ENCODE measurements at regions not wholly inside any gene's neighbourhood (a gene's known extent, or its start where the extent isn't known, plus 50 kb on each side); places are given as distances from the start of the nearest gene placed in this dataset.
"Not testable (repeated sequence)": the region's sequence is repeated elsewhere in the genome, so short reads cannot be mapped to it uniquely, and the experiment has no call there.

GRCh38 chr2:192414794-192415193 lies 220.1 kb upstream of the TMEFF2 start:
- Histone ChIP-seq H3K4me3 (ENCODE audit: low read length in 3 of 3) (no peak overlapping the region), H3K36me3 (ENCODE audit: control insufficient read depth in 2 of 3, insufficient read depth in 3 of 3, low read length in 3 of 3) (no peaks in the 10 kb centered on the region), H3K4me1 (ENCODE audit: control insufficient read depth in 2 of 3, insufficient read depth in 2 of 3, low read depth in 1 of 3, low read length in 3 of 3) (no peaks in the 10 kb centered on the region), H3K27me3 (ENCODE audit: control insufficient read depth, insufficient read depth, low read length) (no peaks in the 10 kb centered on the region), H3K9ac (ENCODE audit: low read length in 3 of 3) (no peak overlapping the region), H3K27ac (ENCODE audit: low read depth in 2 of 2, low read length in 2 of 2) (no peak overlapping the region), H3K9me3 (ENCODE audit: control insufficient read depth in 2 of 3, insufficient read depth in 1 of 3, low read length in 3 of 3) (no peaks in the 10 kb centered on the region)
- FAIRE-seq (no peak), DNase-seq (peak in 1 of 5 donors; percentile 62)
- intact Hi-C loops (cut with DNase I) = no loop called here
- TF ChIP-seq CTCF (IDR thresholded peaks at IDR 0.05; ENCODE audit: borderline replicate concordance, extremely low read depth, insufficient read depth) = no peak

GRCh38 chr2:192413812-192414681 lies 219.3 kb upstream of the TMEFF2 start:
- FAIRE-seq (no peak), DNase-seq (peak in 1 of 5 donors; percentile 41)
- intact Hi-C loops (cut with DNase I) = no loop called here

GRCh38 chr2:192412866-192413265 lies 218.1 kb upstream of the TMEFF2 start:
- H3K36me3 ChIP-seq (ENCODE audit: control insufficient read depth in 2 of 3, insufficient read depth in 3 of 3, low read length in 3 of 3); H3K27me3 ChIP-seq (ENCODE audit: control insufficient read depth, insufficient read depth, low read length); H3K27ac ChIP-seq (ENCODE audit: low read depth in 2 of 2, low read length in 2 of 2); H3K9ac ChIP-seq (ENCODE audit: low read length in 3 of 3); FAIRE-seq; intact Hi-C loops (cut with DNase I); H3K4me3 ChIP-seq (ENCODE audit: low read length in 3 of 3); H3K4me1 ChIP-seq (ENCODE audit: control insufficient read depth in 2 of 3, insufficient read depth in 2 of 3, low read depth in 1 of 3, low read length in 3 of 3); DNase-seq; H3K9me3 ChIP-seq (ENCODE audit: control insufficient read depth in 2 of 3, insufficient read depth in 1 of 3, low read length in 3 of 3): not testable (repeated sequence)

More at GRCh38 chr2:192413812-192414681, 219.3 kb upstream of the TMEFF2 start:
- H3K4me3 ChIP-seq (ENCODE audit: low read length in 3 of 3) = no peak overlapping the region
- H3K4me1 ChIP-seq (ENCODE audit: control insufficient read depth in 2 of 3, insufficient read depth in 2 of 3, low read depth in 1 of 3, low read length in 3 of 3) = no peaks in the 10 kb centered on the region
- H3K27ac ChIP-seq (ENCODE audit: low read depth in 2 of 2, low read length in 2 of 2) = no peak overlapping the region
- no peaks in the 10 kb centered on the region for H3K27me3 ChIP-seq (ENCODE audit: control insufficient read depth, insufficient read depth, low read length)
- no peak for TF ChIP-seq CTCF (IDR thresholded peaks at IDR 0.05; ENCODE audit: borderline replicate concordance, extremely low read depth, insufficient read depth)
- H3K9me3 ChIP-seq (ENCODE audit: control insufficient read depth in 2 of 3, insufficient read depth in 1 of 3, low read length in 3 of 3) = no peaks in the 10 kb centered on the region
- no peaks in the 10 kb centered on the region for H3K36me3 ChIP-seq (ENCODE audit: control insufficient read depth in 2 of 3, insufficient read depth in 3 of 3, low read length in 3 of 3)
- H3K9ac ChIP-seq (ENCODE audit: low read length in 3 of 3) = no peak overlapping the region

- H3K9ac ChIP-seq (ENCODE audit: low read length in 3 of 3) = no peak overlapping the region
- DNase-seq (no peak), FAIRE-seq (no peak)
- intact Hi-C loops (cut with DNase I) = no loop called here
- TF ChIP-seq CTCF (IDR thresholded peaks at IDR 0.05; ENCODE audit: borderline replicate concordance, extremely low read depth, insufficient read depth) = no peak
- H3K4me3 ChIP-seq (ENCODE audit: low read length in 3 of 3) = no peak overlapping the region
- H3K27ac ChIP-seq (ENCODE audit: low read depth in 2 of 2, low read length in 2 of 2) = no peak overlapping the region
- no peaks in the 10 kb centered on the region for H3K4me1 ChIP-seq (ENCODE audit: control insufficient read depth in 2 of 3, insufficient read depth in 2 of 3, low read depth in 1 of 3, low read length in 3 of 3)
- no peaks in the 10 kb centered on the region for H3K9me3 ChIP-seq (ENCODE audit: control insufficient read depth in 2 of 3, insufficient read depth in 1 of 3, low read length in 3 of 3)
- H3K27me3 ChIP-seq (ENCODE audit: control insufficient read depth, insufficient read depth, low read length) = no peaks in the 10 kb centered on the region
- H3K36me3 ChIP-seq (ENCODE audit: control insufficient read depth in 2 of 3, insufficient read depth in 3 of 3, low read length in 3 of 3) = no peaks in the 10 kb centered on the region
These were observed 217.7 kb upstream of the TMEFF2 start for GRCh38 chr2:192412394-192412793.
